ENCODE measurements at regions not wholly inside any gene's neighbourhood (a gene's known extent, or its start where the extent isn't known, plus 50 kb on each side); places are given as distances from the start of the nearest gene placed in this dataset.

GRCh38 chr9:7607421-7607820 is 192.2 kb downstream of the DMAC1 start:
- H3K4me3 Mint-ChIP-seq, result no peak overlapping the region
- no peaks in the 10 kb centered on the region for H3K9me3 Mint-ChIP-seq (ENCODE audit: low read depth)
- no peak for DNase-seq
- no peaks in the 10 kb centered on the region for H3K4me1 Mint-ChIP-seq
- CTCF ChIA-PET, result no interaction called here
- H3K36me3 Mint-ChIP-seq, result no peaks in the 10 kb centered on the region
- H3K27me3 Mint-ChIP-seq, result no peaks in the 10 kb centered on the region
- ATAC-seq, result no peak
- H3K27ac Mint-ChIP-seq, result no peak overlapping the region

GRCh38 chr9:7606591-7606990 is 193.0 kb downstream of the DMAC1 start:
- CTCF ChIA-PET, result no interaction called here
- DNase-seq, result no peak
- Mint-ChIP-seq H3K36me3 (no peaks in the 10 kb centered on the region), H3K4me3 (no peak overlapping the region), H3K4me1 (no peaks in the 10 kb centered on the region), H3K27ac (no peak overlapping the region), H3K9me3 (ENCODE audit: low read depth) (no peaks in the 10 kb centered on the region), H3K27me3 (peaks cover 3% of the 10 kb centered on the region)
- no peak for ATAC-seq

GRCh38 chr9:7601739-7602138 is 197.8 kb downstream of the DMAC1 start:
- Mint-ChIP-seq H3K27ac (no peak overlapping the region), H3K27me3 (peaks cover 3% of the 10 kb centered on the region), H3K4me1 (no peaks in the 10 kb centered on the region), H3K4me3 (no peak overlapping the region), H3K36me3 (no peaks in the 10 kb centered on the region), H3K9me3 (ENCODE audit: low read depth) (no peaks in the 10 kb centered on the region)
- CTCF ChIA-PET, result no interaction called here
- no peak for DNase-seq
- ATAC-seq, result no peak

GRCh38 chr9:7597716-7598115 is 201.9 kb downstream of the DMAC1 start:
- Mint-ChIP-seq H3K36me3 (no peaks in the 10 kb centered on the region), H3K27ac (no peak overlapping the region), H3K9me3 (ENCODE audit: low read depth) (peaks cover 6% of the 10 kb centered on the region), H3K27me3 (peaks cover 11% of the 10 kb centered on the region), H3K4me1 (no peaks in the 10 kb centered on the region), H3K4me3 (no peak overlapping the region)
- ATAC-seq (no peak), DNase-seq (no peak)
- CTCF ChIA-PET, result no interaction called here

GRCh38 chr9:7592321-7593316 is 207.0 kb downstream of the DMAC1 start:
- Mint-ChIP-seq H3K36me3 (no peaks in the 10 kb centered on the region), H3K9me3 (ENCODE audit: low read depth) (peaks cover 6% of the 10 kb centered on the region), H3K27me3 (peaks cover 9% of the 10 kb centered on the region), H3K27ac (no peak overlapping the region), H3K4me1 (no peaks in the 10 kb centered on the region), H3K4me3 (no peak overlapping the region)
- ATAC-seq (no peak), DNase-seq (no peak)
- CTCF ChIA-PET, result no interaction called here

- CTCF ChIA-PET, result no interaction called here
- no peak for ATAC-seq
- Mint-ChIP-seq H3K4me1 (no peaks in the 10 kb centered on the region), H3K27me3 (peaks cover 9% of the 10 kb centered on the region), H3K36me3 (no peaks in the 10 kb centered on the region), H3K4me3 (no peak overlapping the region), H3K9me3 (ENCODE audit: low read depth) (peaks cover 6% of the 10 kb centered on the region), H3K27ac (no peak overlapping the region)
- DNase-seq, result no peak
Measured at GRCh38 chr9:7591501-7591900, 208.1 kb downstream of the DMAC1 start.

GRCh38 chr9:7580568-7580967 is 219.0 kb downstream of the DMAC1 start:
- Mint-ChIP-seq H3K27me3 (peaks cover 3% of the 10 kb centered on the region), H3K36me3 (no peaks in the 10 kb centered on the region), H3K4me1 (no peaks in the 10 kb centered on the region), H3K9me3 (ENCODE audit: low read depth) (peaks cover 3% of the 10 kb centered on the region), H3K4me3 (no peak overlapping the region), H3K27ac (no peak overlapping the region)
- CTCF ChIA-PET, result no interaction called here
- no peak for DNase-seq
- no peak for ATAC-seq

- CTCF ChIA-PET, result no interaction called here
- ATAC-seq (no peak), DNase-seq (no peak)
- H3K36me3 Mint-ChIP-seq, result no peaks in the 10 kb centered on the region
- no peak overlapping the region for H3K27ac Mint-ChIP-seq
- no peaks in the 10 kb centered on the region for H3K4me1 Mint-ChIP-seq
- H3K27me3 Mint-ChIP-seq, result peaks cover 3% of the 10 kb centered on the region
- H3K9me3 Mint-ChIP-seq (ENCODE audit: low read depth), result no peaks in the 10 kb centered on the region
- no peak overlapping the region for H3K4me3 Mint-ChIP-seq
Measured at GRCh38 chr9:7579351-7579750, 220.2 kb downstream of the DMAC1 start.

GRCh38 chr9:7578951-7579350 is 220.6 kb downstream of the DMAC1 start:
- no peaks in the 10 kb centered on the region for H3K9me3 Mint-ChIP-seq (ENCODE audit: low read depth)
- CTCF ChIA-PET, result no interaction called here

GRCh38 chr9:7570107-7570720 is 229.4 kb downstream of the DMAC1 start:
- Mint-ChIP-seq H3K4me3 (no peak overlapping the region), H3K36me3 (no peaks in the 10 kb centered on the region), H3K27me3 (peaks cover 35% of the 10 kb centered on the region), H3K27ac (no peak overlapping the region), H3K9me3 (ENCODE audit: low read depth) (no peaks in the 10 kb centered on the region), H3K4me1 (no peaks in the 10 kb centered on the region)
- CTCF ChIA-PET, result interaction anchor here (0.7 to 2.4 kb wide), 6 partner anchors 34 to 863 kb away, joined by 3 to 7 read pairs (median 3); no protein-coding TSS in a partner anchor
- DNase-seq, result peak; percentile 76
- no peak for ATAC-seq

More at GRCh38 chr9:7578951-7579350, 220.6 kb downstream of the DMAC1 start:
- Mint-ChIP-seq H3K36me3 (no peaks in the 10 kb centered on the region), H3K27ac (no peak overlapping the region), H3K27me3 (peaks cover 3% of the 10 kb centered on the region), H3K4me1 (no peaks in the 10 kb centered on the region), H3K4me3 (no peak overlapping the region)
- ATAC-seq (no peak), DNase-seq (no peak)

- Mint-ChIP-seq H3K27ac (no peak overlapping the region), H3K4me3 (no peak overlapping the region), H3K9me3 (ENCODE audit: low read depth) (no peaks in the 10 kb centered on the region), H3K36me3 (no peaks in the 10 kb centered on the region), H3K27me3 (peaks cover 40% of the 10 kb centered on the region), H3K4me1 (no peaks in the 10 kb centered on the region)
- CTCF ChIA-PET, result no interaction called here
- DNase-seq (no peak), ATAC-seq (no peak)
Measured at GRCh38 chr9:7567687-7568086, 231.9 kb downstream of the DMAC1 start.

GRCh38 chr9:7561527-7562080 is 238.0 kb downstream of the DMAC1 start:
- Mint-ChIP-seq H3K27ac (no peak overlapping the region), H3K36me3 (no peaks in the 10 kb centered on the region), H3K9me3 (ENCODE audit: low read depth) (no peaks in the 10 kb centered on the region), H3K4me3 (no peak overlapping the region), H3K4me1 (no peaks in the 10 kb centered on the region), H3K27me3 (peaks cover 30% of the 10 kb centered on the region)
- CTCF ChIA-PET, result no interaction called here
- DNase-seq, result no peak
- ATAC-seq, result no peak

GRCh38 chr9:7560669-7561305 is 238.8 kb downstream of the DMAC1 start:
- no peak for ATAC-seq
- DNase-seq, result no peak
- no peaks in the 10 kb centered on the region for H3K36me3 Mint-ChIP-seq
- H3K4me1 Mint-ChIP-seq, result no peaks in the 10 kb centered on the region
- H3K27ac Mint-ChIP-seq, result no peak overlapping the region
- H3K27me3 Mint-ChIP-seq, result peaks cover 27% of the 10 kb centered on the region
- CTCF ChIA-PET, result no interaction called here
- H3K4me3 Mint-ChIP-seq, result no peak overlapping the region
- no peaks in the 10 kb centered on the region for H3K9me3 Mint-ChIP-seq (ENCODE audit: low read depth)

Data from activated CD8-positive, alpha-beta memory T cell treated with anti-CD3 and anti-CD28 coated beads, Interleukin-2, amount 10 ng/mL, durations not matched to agents 7 days and 5 days (primary cell).